ENCODE measurements at regions not wholly inside any gene's neighbourhood (a gene's known extent, or its start where the extent isn't known, plus 50 kb on each side); places are given as distances from the start of the nearest gene placed in this dataset.

DNA sequence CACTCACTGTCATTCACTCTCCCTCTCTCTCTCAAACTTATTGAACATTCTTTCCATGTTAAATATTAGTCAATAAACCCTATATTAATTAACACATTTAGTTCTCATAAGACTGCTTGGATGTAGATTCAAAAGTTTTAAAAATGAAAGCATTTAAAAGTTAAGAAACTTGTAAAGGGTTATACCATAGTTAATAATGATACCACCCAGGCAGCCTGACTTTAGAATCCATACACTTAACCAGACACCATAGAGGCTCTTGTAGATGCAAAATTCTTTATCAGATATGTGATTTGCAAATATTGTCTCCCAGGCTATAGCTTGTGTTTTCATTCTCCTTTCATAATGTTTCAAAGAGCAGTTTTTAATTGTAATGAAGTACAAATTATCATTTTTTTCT is 335.8 kb upstream of the ACTBL2 start:
- TF ChIP-seq POLR2AphosphoS5 (IDR thresholded peaks at IDR 0.05; ENCODE audit: borderline replicate concordance, low read depth, low read length) (no peak), EZH2 (IDR thresholded peaks at IDR 0.05) (no peak)

Data from SK-N-MC (cell line).